ENCODE measurements at regions not wholly inside any gene's neighbourhood (a gene's known extent, or its start where the extent isn't known, plus 50 kb on each side); places are given as distances from the start of the nearest gene placed in this dataset.

- Histone ChIP-seq H3K9ac (replicated peaks; ENCODE audit: extremely low read depth, insufficient read depth, low read length) (no peak overlapping the region), H3K9me3 (replicated peaks; ENCODE audit: control insufficient read depth, insufficient read depth, low read length) (no peaks in the 10 kb centered on the region), H3K27me3 (ENCODE audit: control insufficient read depth in 2 of 2, insufficient read depth in 2 of 2, low read length in 2 of 2) (no peaks in the 10 kb centered on the region), H3K4me2 (ENCODE audit: insufficient read depth, low read length) (no peak overlapping the region), H3K4me3 (replicated peaks in 1 of 3; ENCODE audit: insufficient read depth in 1 of 3, low read depth in 1 of 3, low read length in 3 of 3) (no peak overlapping the region), H3K9me1 (replicated peaks; ENCODE audit: control insufficient read depth, extremely low read depth, insufficient read depth, low read length) (no peaks in the 10 kb centered on the region), H2AFZ (ENCODE audit: low read depth, low read length) (no peak overlapping the region), H3K36me3 (ENCODE audit: control insufficient read depth in 2 of 2, extremely low read depth in 1 of 2, insufficient read depth in 2 of 2, low read length in 2 of 2) (no peaks in the 10 kb centered on the region), H4K20me1 (replicated peaks; ENCODE audit: control insufficient read depth, extremely low read depth, insufficient read depth, low read length) (no peaks in the 10 kb centered on the region), H3K4me1 (ENCODE audit: control insufficient read depth, extremely low read depth, insufficient read depth, low read length) (no peaks in the 10 kb centered on the region), H3K27ac (ENCODE audit: insufficient read depth, low read depth, low read length) (no peak overlapping the region), H3K79me2 (ENCODE audit: control insufficient read depth, insufficient read depth, low read length) (no peaks in the 10 kb centered on the region)
- TF ChIP-seq MYC (IDR thresholded peaks at IDR 0.05; ENCODE audit: low read depth, low read length): no peak
- FAIRE-seq: no peak
- dilution Hi-C loops (cut with MboI; ENCODE audit: extremely low pct_ligation_motif_present, low sequenced_read_pairs): no loop called here
- peak; percentile 77 for DNase-seq (ENCODE audit: low read depth, low spot score)
- intact Hi-C loops (cut with micrococcal nuclease): no loop called here
- CTCF ChIA-PET: interaction anchor here (1.3 kb wide), 1 partner anchor 255 kb away, joined by 4 read pairs; the partner anchor contains the start of gene ARL4A
- no TSS peak for BruUV-seq (replicated peaks)
- POLR2A ChIA-PET: no interaction called here
These were observed 255.2 kb downstream of the ARL4A start for GRCh38 chr7:12942609-12943008.

GRCh38 chr7:12943781-12944180, 256.3 kb downstream of the ARL4A start:
- FAIRE-seq (no peak), DNase-seq (ENCODE audit: low read depth, low spot score) (no peak)
- Histone ChIP-seq H3K4me3 (replicated peaks in 1 of 3; ENCODE audit: insufficient read depth in 1 of 3, low read depth in 1 of 3, low read length in 3 of 3) (no peak overlapping the region), H3K27ac (ENCODE audit: insufficient read depth, low read depth, low read length) (no peak overlapping the region), H3K36me3 (ENCODE audit: control insufficient read depth in 2 of 2, extremely low read depth in 1 of 2, insufficient read depth in 2 of 2, low read length in 2 of 2) (no peaks in the 10 kb centered on the region), H3K9me3 (replicated peaks; ENCODE audit: control insufficient read depth, insufficient read depth, low read length) (no peaks in the 10 kb centered on the region), H3K9ac (replicated peaks; ENCODE audit: extremely low read depth, insufficient read depth, low read length) (no peak overlapping the region), H3K27me3 (ENCODE audit: control insufficient read depth in 2 of 2, insufficient read depth in 2 of 2, low read length in 2 of 2) (no peaks in the 10 kb centered on the region), H4K20me1 (replicated peaks; ENCODE audit: control insufficient read depth, extremely low read depth, insufficient read depth, low read length) (no peaks in the 10 kb centered on the region), H2AFZ (ENCODE audit: low read depth, low read length) (no peak overlapping the region), H3K9me1 (replicated peaks; ENCODE audit: control insufficient read depth, extremely low read depth, insufficient read depth, low read length) (no peaks in the 10 kb centered on the region), H3K79me2 (ENCODE audit: control insufficient read depth, insufficient read depth, low read length) (no peaks in the 10 kb centered on the region), H3K4me1 (ENCODE audit: control insufficient read depth, extremely low read depth, insufficient read depth, low read length) (no peaks in the 10 kb centered on the region), H3K4me2 (ENCODE audit: insufficient read depth, low read length) (no peak overlapping the region)
- BruUV-seq (replicated peaks): no TSS peak
- intact Hi-C loops (cut with micrococcal nuclease): no loop called here
- ChIA-PET POLR2A (no interaction called here), CTCF (interaction anchor here (1.2 kb wide), 1 partner anchor 9 kb away, joined by 3 read pairs; no protein-coding TSS in a partner anchor)
- dilution Hi-C loops (cut with MboI; ENCODE audit: extremely low pct_ligation_motif_present, low sequenced_read_pairs): no loop called here
- TF ChIP-seq EZH2 (IDR thresholded peaks at IDR 0.05; ENCODE audit: borderline replicate concordance, low read depth, low read length, severe bottlenecking) (no peak), GATA2 (IDR thresholded peaks at IDR 0.05; ENCODE audit: insufficient read depth, insufficient read length, low read depth, low read length) (no peak), FOS (IDR thresholded peaks at IDR 0.05; ENCODE audit: borderline replicate concordance, insufficient read depth, low read length) (no peak), JUN (IDR thresholded peaks at IDR 0.05; ENCODE audit: borderline replicate concordance, insufficient read depth, insufficient read length, low read depth) (no peak)

Data from endothelial cell of umbilical vein (primary cell).